OCI-LY3 (cell line): ENCODE measurements at regions not wholly inside any gene's neighbourhood (a gene's known extent, or its start where the extent isn't known, plus 50 kb on each side); places are given as distances from the start of the nearest gene placed in this dataset.

Source experiments
- H2AFZ ChIP-seq: fragments of 200-600, 300-600 bp; shearing (Covaris generic); 2 replicates; pipeline ENCODE4 v1.6.0; 2014; ENCODE audit warnings: antibody characterized with exemption, low read depth, low read length
- H3K27ac ChIP-seq: fragments of 200-600, 300-600 bp; sonication (generic); 2 replicates; pipeline ENCODE4 v1.5.1; 2014; ENCODE audit warnings: mild to moderate bottlenecking, low read length, moderate library complexity, mixed read lengths
- H3K27me3 ChIP-seq: fragments of 200-600, 300-600 bp; sonication (generic); 2 replicates; pipeline ENCODE4 v1.6.1; 2014; ENCODE audit warnings: low read depth, low read length, mixed read lengths
- H3K36me3 ChIP-seq: fragments of 200-600, 300-600 bp; sonication (generic); replicated peaks from 2 replicates; pipeline ENCODE3; 2014; ENCODE audit warnings: low read depth, low read length, mixed read lengths
- H3K4me1 ChIP-seq: fragments of 300-600, 200-600 bp; sonication (generic); 2 replicates; pipeline ENCODE4 v1.6.1; 2014; ENCODE audit warnings: low read length, mixed read lengths
- H3K4me2 ChIP-seq: fragments of 200-600, 300-600 bp; sonication (generic); 2 replicates; pipeline ENCODE4 v1.6.1; 2014; ENCODE audit warnings: low read length, mixed read lengths
- H3K4me3 ChIP-seq: fragments of 300-600, 200-600 bp; sonication (generic); 2 replicates; pipeline ENCODE4 v1.5.1; 2014; ENCODE audit warnings: antibody characterized with exemption, mild to moderate bottlenecking, low read length, moderate library complexity
- H3K79me2 ChIP-seq: fragments of 300-600, 200-600 bp; shearing (Covaris generic); 2 replicates; pipeline ENCODE4 v1.6.1; 2014; ENCODE audit warnings: mild to moderate bottlenecking, low read length, mixed read lengths
- H3K9ac ChIP-seq: fragments of 300-600, 200-600 bp; shearing (Covaris generic); 2 replicates; pipeline ENCODE4 v1.6.0; 2014; ENCODE audit warnings: mild to moderate bottlenecking, low read length, moderate library complexity
- H3K9me3 ChIP-seq: fragments of 200-600, 300-600 bp; shearing (Covaris generic); 2 replicates; pipeline ENCODE4 v1.6.1; 2014; ENCODE audit warnings: low read length, mixed read lengths; ENCODE audit not compliant: insufficient read depth
- H4K20me1 ChIP-seq: fragments of 200-600, 300-600 bp; sonication (generic); 2 replicates; pipeline ENCODE4 v1.6.1; 2016; ENCODE audit warnings: low read length, mixed read lengths; ENCODE audit not compliant: insufficient read depth
- EZH2phosphoT487 ChIP-seq: fragments of 200-600 bp; shearing (Covaris generic); IDR thresholded peaks from 2 replicates; pipeline ENCODE4 v1.6.1; 2018; ENCODE audit warnings: antibody characterized with exemption, mixed run types, low read depth
- TF ChIP-seq, protein P1 (sequence below): fragments of 200-600, 300-600 bp; sonication (generic); IDR thresholded peaks from 2 replicates; pipeline ENCODE4 v1.5.1; 2014; ENCODE audit warnings: antibody characterized with exemption, low read length, low read depth

DNA sequence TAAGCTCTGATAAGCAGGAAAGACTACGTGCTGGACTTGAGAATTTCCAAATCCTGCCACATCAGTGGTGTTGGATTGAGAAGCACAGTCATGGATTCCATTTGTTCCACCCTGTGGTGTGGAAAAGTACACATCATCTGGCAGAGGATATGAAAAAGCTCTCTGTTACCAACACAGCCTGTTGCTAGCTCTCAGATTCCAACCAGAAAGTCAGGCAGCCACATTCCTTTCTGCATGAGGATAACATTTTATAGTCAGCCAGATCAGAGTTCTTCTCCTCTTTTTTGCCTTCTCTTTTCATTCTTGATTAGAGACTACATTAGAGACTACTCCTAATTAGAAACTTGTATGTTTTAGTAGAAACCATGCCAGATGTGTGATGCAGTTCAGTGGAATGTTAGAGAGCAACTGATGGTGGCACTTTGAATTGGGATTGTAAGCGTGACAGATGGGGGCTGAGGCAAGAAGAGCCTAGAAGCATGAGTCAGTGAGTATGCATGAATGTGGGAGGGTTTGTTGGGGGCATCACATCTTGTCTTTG is 61.2 kb upstream of the STXBP6 start:
- H3K9ac ChIP-seq, result no peak overlapping the region
- no peaks in the 10 kb centered on the region for H4K20me1 ChIP-seq
- no peak for TF ChIP-seq EZH2phosphoT487
- TF ChIP-seq, protein P1, sequence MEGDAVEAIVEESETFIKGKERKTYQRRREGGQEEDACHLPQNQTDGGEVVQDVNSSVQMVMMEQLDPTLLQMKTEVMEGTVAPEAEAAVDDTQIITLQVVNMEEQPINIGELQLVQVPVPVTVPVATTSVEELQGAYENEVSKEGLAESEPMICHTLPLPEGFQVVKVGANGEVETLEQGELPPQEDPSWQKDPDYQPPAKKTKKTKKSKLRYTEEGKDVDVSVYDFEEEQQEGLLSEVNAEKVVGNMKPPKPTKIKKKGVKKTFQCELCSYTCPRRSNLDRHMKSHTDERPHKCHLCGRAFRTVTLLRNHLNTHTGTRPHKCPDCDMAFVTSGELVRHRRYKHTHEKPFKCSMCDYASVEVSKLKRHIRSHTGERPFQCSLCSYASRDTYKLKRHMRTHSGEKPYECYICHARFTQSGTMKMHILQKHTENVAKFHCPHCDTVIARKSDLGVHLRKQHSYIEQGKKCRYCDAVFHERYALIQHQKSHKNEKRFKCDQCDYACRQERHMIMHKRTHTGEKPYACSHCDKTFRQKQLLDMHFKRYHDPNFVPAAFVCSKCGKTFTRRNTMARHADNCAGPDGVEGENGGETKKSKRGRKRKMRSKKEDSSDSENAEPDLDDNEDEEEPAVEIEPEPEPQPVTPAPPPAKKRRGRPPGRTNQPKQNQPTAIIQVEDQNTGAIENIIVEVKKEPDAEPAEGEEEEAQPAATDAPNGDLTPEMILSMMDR, result no peak
- H3K27ac ChIP-seq, result no peak overlapping the region
- no peak overlapping the region for H3K4me2 ChIP-seq
- H3K4me3 ChIP-seq, result no peak overlapping the region
- H2AFZ ChIP-seq, result no peak overlapping the region
- no peaks in the 10 kb centered on the region for H3K9me3 ChIP-seq
- peaks cover 2% of the 10 kb centered on the region; the same call in 1 of the 2 replicates for H3K27me3 ChIP-seq
- no peaks in the 10 kb centered on the region for H3K4me1 ChIP-seq
- H3K79me2 ChIP-seq, result no peaks in the 10 kb centered on the region
- H3K36me3 ChIP-seq, result no peaks in the 10 kb centered on the region

DNA sequence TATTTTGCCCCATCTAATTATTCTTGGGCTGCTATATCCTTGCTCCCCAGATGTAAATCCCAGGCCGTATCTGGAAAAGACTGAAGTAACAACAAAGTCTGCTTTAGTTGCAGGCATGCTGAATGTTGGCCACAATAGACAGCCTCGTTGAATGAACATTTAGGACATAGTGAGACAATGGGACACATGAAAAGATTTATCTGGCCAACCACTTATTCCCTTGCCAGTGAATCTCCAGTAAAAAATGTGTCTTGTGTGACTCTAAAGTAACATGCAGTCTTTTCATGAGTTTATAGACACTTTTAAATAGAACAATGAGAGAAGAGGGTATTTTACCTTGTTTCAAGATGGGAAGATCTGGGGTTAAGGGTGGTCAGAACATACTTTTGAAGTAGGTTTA is 60.2 kb upstream of the STXBP6 start:
- no peak overlapping the region for H3K27ac ChIP-seq
- H4K20me1 ChIP-seq, result no peaks in the 10 kb centered on the region
- no peak overlapping the region for H3K9ac ChIP-seq
- peaks cover 2% of the 10 kb centered on the region; the same call in 1 of the 2 replicates for H3K27me3 ChIP-seq
- no peaks in the 10 kb centered on the region for H3K36me3 ChIP-seq
- no peak overlapping the region for H2AFZ ChIP-seq
- no peak overlapping the region for H3K4me2 ChIP-seq
- no peak overlapping the region for H3K4me3 ChIP-seq
- TF ChIP-seq, protein P1, result no peak
- no peaks in the 10 kb centered on the region for H3K4me1 ChIP-seq
- no peaks in the 10 kb centered on the region for H3K79me2 ChIP-seq
- H3K9me3 ChIP-seq, result no peaks in the 10 kb centered on the region

DNA sequence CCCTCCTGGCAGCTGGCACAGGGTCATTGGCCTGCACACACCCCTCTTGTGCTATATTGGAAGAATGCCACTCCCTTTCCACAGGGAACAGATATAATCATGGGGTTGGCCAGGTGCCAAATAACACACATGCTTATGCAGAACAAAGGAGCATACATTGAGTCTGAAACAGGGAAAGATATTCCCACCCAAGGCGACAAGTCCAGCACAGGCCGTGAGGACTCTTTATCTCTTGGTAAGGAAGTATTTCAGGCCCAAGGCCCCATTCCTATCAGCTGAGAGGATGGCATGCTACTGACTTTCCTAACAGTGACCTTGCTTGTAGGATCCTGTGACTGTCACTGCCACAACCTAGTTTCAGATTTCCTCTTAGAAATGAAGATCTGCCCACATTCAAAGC is 59.0 kb upstream of the STXBP6 start:
- H3K9ac ChIP-seq, result no peak overlapping the region
- H3K4me2 ChIP-seq, result no peak overlapping the region
- H4K20me1 ChIP-seq, result no peaks in the 10 kb centered on the region
- TF ChIP-seq, protein P1, result no peak
- no peak for TF ChIP-seq EZH2phosphoT487
- H3K27ac ChIP-seq, result no peak overlapping the region
- H3K4me1 ChIP-seq, result no peaks in the 10 kb centered on the region
- no peaks in the 10 kb centered on the region for H3K79me2 ChIP-seq
- H3K4me3 ChIP-seq, result no peak overlapping the region
- no peaks in the 10 kb centered on the region for H3K9me3 ChIP-seq
- H3K36me3 ChIP-seq, result no peaks in the 10 kb centered on the region
- H3K27me3 ChIP-seq, result peaks cover 2% of the 10 kb centered on the region; the same call in 1 of the 2 replicates
- H2AFZ ChIP-seq, result no peak overlapping the region

DNA sequence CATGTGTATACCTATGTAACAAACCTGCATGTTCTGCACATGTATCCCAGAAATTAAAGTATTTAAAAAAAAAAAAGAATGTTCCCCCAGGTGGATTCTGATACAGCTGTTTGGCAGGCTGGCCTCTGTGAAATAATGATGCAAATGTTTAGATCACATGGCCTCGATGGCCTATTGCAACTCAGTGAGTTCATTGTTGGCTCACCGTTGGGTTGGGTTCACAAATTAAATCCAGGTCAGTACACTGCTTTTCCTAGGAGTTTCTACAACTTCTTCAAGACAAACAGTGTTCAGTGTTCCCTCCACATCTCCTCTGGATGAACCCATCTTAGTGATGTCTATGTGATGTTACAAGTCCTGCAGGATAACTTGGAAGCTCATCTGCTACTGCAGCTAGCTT is 58.3 kb upstream of the STXBP6 start:
- TF ChIP-seq EZH2phosphoT487, result no peak
- TF ChIP-seq, protein P1, result no peak
- Histone ChIP-seq H3K9ac (no peak overlapping the region), H2AFZ (no peak overlapping the region), H3K27me3 (peaks cover 2% of the 10 kb centered on the region; the same call in 1 of the 2 replicates), H3K36me3 (no peaks in the 10 kb centered on the region), H3K4me2 (no peak overlapping the region), H3K4me1 (no peaks in the 10 kb centered on the region), H3K4me3 (no peak overlapping the region), H4K20me1 (no peaks in the 10 kb centered on the region), H3K9me3 (no peaks in the 10 kb centered on the region), H3K79me2 (no peaks in the 10 kb centered on the region), H3K27ac (no peak overlapping the region)
